H9 (cell line): ENCODE measurements at regions not wholly inside any gene's neighbourhood (a gene's known extent, or its start where the extent isn't known, plus 50 kb on each side); places are given as distances from the start of the nearest gene placed in this dataset.
"Not testable (repeated sequence)": the region's sequence is repeated elsewhere in the genome, so short reads cannot be mapped to it uniquely, and the experiment has no call there.

Source experiments
- DNase-seq: peaks from one replicate; pipeline ENCODE4 v3.0.0-alpha.2; 2017
- H2AFZ ChIP-seq: one replicate; pipeline ENCODE4 v1.6.1; 2013; ENCODE audit warnings: mild to moderate bottlenecking, low read length, control low read depth, moderate library complexity
- H2AK5ac ChIP-seq: 2 replicates; pipeline ENCODE4 v1.6.1; 2013; ENCODE audit warnings: low read length, control low read depth, mixed read lengths; ENCODE audit not compliant: insufficient read length
- H2BK120ac ChIP-seq: one replicate; pipeline ENCODE4 v1.6.1; 2013; ENCODE audit warnings: low read depth, mild to moderate bottlenecking, low read length, control low read depth, inconsistent platforms; ENCODE audit not compliant: poor library complexity, severe bottlenecking
- H2BK12ac ChIP-seq: 2 replicates; pipeline ENCODE4 v1.6.1; 2013; ENCODE audit warnings: low read length, control low read depth, mixed read lengths, low read depth; ENCODE audit not compliant: insufficient read length
- H2BK15ac ChIP-seq: 2 replicates; pipeline ENCODE4 v1.6.1; 2013; ENCODE audit warnings: low read depth, low read length, control low read depth
- H2BK20ac ChIP-seq: one replicate; pipeline ENCODE4 v1.6.1; 2013; ENCODE audit warnings: low read depth, mild to moderate bottlenecking, low read length, control low read depth, inconsistent platforms; ENCODE audit not compliant: poor library complexity, severe bottlenecking
- H2BK5ac ChIP-seq: 2 replicates; pipeline ENCODE4 v1.6.1; 2013; ENCODE audit warnings: low read length, control low read depth, mixed read lengths; ENCODE audit not compliant: insufficient read length
- H3K14ac ChIP-seq: 2 replicates; pipeline ENCODE4 v1.6.1; 2013; ENCODE audit warnings: low read length, control low read depth; ENCODE audit not compliant: insufficient read depth
- H3K18ac ChIP-seq: 2 replicates; pipeline ENCODE4 v1.6.1; 2013; ENCODE audit warnings: low read depth, mild to moderate bottlenecking, mixed read lengths, low read length, control low read depth; ENCODE audit not compliant: insufficient read length
- H3K23ac ChIP-seq: 2 replicates; pipeline ENCODE4 v1.6.1; 2013; ENCODE audit warnings: low read length, control low read depth, mixed read lengths, low read depth; ENCODE audit not compliant: insufficient read length
- H3K23me2 ChIP-seq: 2 replicates; pipeline ENCODE4 v1.6.1; 2013; ENCODE audit warnings: low read depth, mild to moderate bottlenecking, mixed read lengths, low read length, control low read depth; ENCODE audit not compliant: insufficient read length, poor library complexity, severe bottlenecking
- H3K27ac ChIP-seq: 2 replicates; pipeline ENCODE4 v1.5.1; 2013; ENCODE audit warnings: low read length, control low read depth, mixed read lengths, low read depth; ENCODE audit not compliant: insufficient read length
- H3K27me3 ChIP-seq: 2 replicates; pipeline ENCODE4 v1.6.1; 2013; ENCODE audit warnings: low read length, control low read depth, inconsistent platforms; ENCODE audit not compliant: insufficient read depth
- H3K4ac ChIP-seq: 2 replicates; pipeline ENCODE4 v1.6.1; 2013; ENCODE audit warnings: low read depth, mild to moderate bottlenecking, control low read depth, inconsistent platforms, low read length, moderate library complexity
- H3K4me1 ChIP-seq: 2 replicates; pipeline ENCODE4 v1.6.1; 2013; ENCODE audit warnings: low read length, control low read depth, inconsistent platforms; ENCODE audit not compliant: insufficient read depth
- H3K4me2 ChIP-seq: 2 replicates; pipeline ENCODE4 v1.6.1; 2013; ENCODE audit warnings: low read length, control low read depth, mixed read lengths; ENCODE audit not compliant: insufficient read length, insufficient read depth
- H3K56ac ChIP-seq: 2 replicates; pipeline ENCODE4 v1.6.1; 2013; ENCODE audit warnings: low read depth, mild to moderate bottlenecking, mixed read lengths, low read length, control low read depth; ENCODE audit not compliant: insufficient read length
- H3K79me1 ChIP-seq: 2 replicates; pipeline ENCODE4 v1.6.1; 2013; ENCODE audit warnings: low read depth, mild to moderate bottlenecking, moderate library complexity, low read length, control low read depth, inconsistent platforms; ENCODE audit not compliant: insufficient read depth, poor library complexity, severe bottlenecking
- H3K79me2 ChIP-seq: 2 replicates; pipeline ENCODE4 v1.6.1; 2013; ENCODE audit warnings: low read length, control low read depth, inconsistent platforms; ENCODE audit not compliant: insufficient read depth
- H3K9ac ChIP-seq: 2 replicates; pipeline ENCODE4 v1.6.1; 2013; ENCODE audit warnings: low read length, control low read depth, mixed read lengths; ENCODE audit not compliant: insufficient read length; ENCODE audit errors: extremely low read depth
- H3K9me3 ChIP-seq: one replicate; pipeline ENCODE4 v1.6.1; 2013; ENCODE audit warnings: low read depth, low read length, inconsistent platforms; ENCODE audit not compliant: control insufficient read depth
- H3T11ph ChIP-seq: one replicate; pipeline ENCODE4 v1.6.1; 2013; ENCODE audit warnings: mild to moderate bottlenecking, low read length, control low read depth, inconsistent platforms
- H4K20me1 ChIP-seq: one replicate; pipeline ENCODE4 v1.6.1; 2013; ENCODE audit not compliant: control insufficient read depth, insufficient read length, insufficient read depth
- H4K5ac ChIP-seq: 2 replicates; pipeline ENCODE4 v1.6.1; 2013; ENCODE audit warnings: low read depth, mild to moderate bottlenecking, mixed read lengths, low read length, control low read depth; ENCODE audit not compliant: insufficient read length
- H4K8ac ChIP-seq: replicated peaks from 2 replicates; pipeline ENCODE4 v1.6.1; 2013; ENCODE audit warnings: low read length, control low read depth, mixed read lengths, low read depth; ENCODE audit not compliant: insufficient read length
- H4K91ac ChIP-seq: 2 replicates; pipeline ENCODE4 v1.6.1; 2013; ENCODE audit warnings: low read depth, mild to moderate bottlenecking, moderate library complexity, mixed read lengths, low read length, control low read depth; ENCODE audit not compliant: insufficient read length
- H3K27ac Mint-ChIP-seq, 3 experiments: 2 replicates in 2 of 3; 3 replicates in 1 of 3; pipeline ENCODE4 v1.8.0; 2020 to 2021; ENCODE audit warnings: mixed read lengths in 3 of 3, mild to moderate bottlenecking in 1 of 3, moderate library complexity in 1 of 3
- H3K27me3 Mint-ChIP-seq: 2 replicates; pipeline ENCODE4 v1.8.0; 2021; ENCODE audit warnings: low read depth, mild to moderate bottlenecking, moderate library complexity, mixed read lengths
- H3K36me3 Mint-ChIP-seq, 3 experiments: 2 replicates in 2 of 3; 3 replicates in 1 of 3; pipeline ENCODE4 v1.8.0; 2020 to 2021; ENCODE audit warnings: low read depth in 3 of 3, mixed read lengths in 3 of 3; ENCODE audit not compliant: insufficient read depth in 1 of 3
- H3K4me1 Mint-ChIP-seq, 2 experiments: 2 replicates each; pipeline ENCODE4 v1.8.0; 2020; ENCODE audit warnings: mixed read lengths in 2 of 2
- H3K4me3 Mint-ChIP-seq, 2 experiments: 2 replicates in 1 of 2; 3 replicates in 1 of 2; pipeline ENCODE4 v1.8.0; 2020 to 2021; ENCODE audit warnings: mild to moderate bottlenecking in 2 of 2, mixed read lengths in 2 of 2, moderate library complexity in 1 of 2
- H3K9me3 Mint-ChIP-seq, 2 experiments: 2 replicates in 1 of 2; 3 replicates in 1 of 2; pipeline ENCODE4 v1.8.0; 2020; ENCODE audit warnings: mild to moderate bottlenecking in 2 of 2, mixed read lengths in 2 of 2, moderate library complexity in 1 of 2
- WGBS: extraction: QIAGEN DNeasy Blood & Tissue Kit; methylation state at CpG from one replicate; pipeline ENCODE4 v1.1.7; 2013; ENCODE audit warnings: missing lambda C conversion rate, low lambda C conversion rate, mixed read lengths; ENCODE audit not compliant: insufficient read length; ENCODE audit errors: extremely low coverage; 5-methylcytosine and 5-hydroxymethylcytosine counted together
- TF ChIP-seq, protein P1 (sequence below): fragments of 200-600 bp; sonication (generic); conservative IDR thresholded peaks from 3 replicates; pipeline ENCODE4 v1.8.0; 2021; ENCODE audit warnings: antibody characterized with exemption, mild to moderate bottlenecking

DNA sequence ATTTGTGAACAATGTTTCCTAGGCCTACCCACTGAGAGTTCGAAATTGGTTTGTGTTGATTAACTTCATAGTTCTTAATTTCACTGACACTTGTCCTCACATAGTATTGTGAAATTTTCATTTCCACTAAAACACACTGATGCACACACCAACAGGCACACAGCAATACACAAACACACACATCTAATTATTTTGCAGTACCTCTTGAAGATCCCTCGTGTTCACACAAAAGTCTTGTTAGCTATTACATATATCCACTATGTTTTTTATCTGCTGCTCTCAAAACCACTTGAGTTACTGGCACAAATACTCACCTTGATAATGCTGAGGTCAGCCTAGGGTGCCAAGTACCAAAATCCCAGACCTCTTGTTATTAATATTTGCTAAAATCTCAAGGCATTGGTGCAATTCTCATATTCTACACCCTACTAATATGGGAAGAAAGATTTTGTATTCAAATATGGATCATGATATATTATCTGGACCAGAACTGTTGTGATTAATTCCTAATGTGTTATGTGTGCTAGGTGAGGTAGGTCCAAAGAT, 767.4 kb upstream of the CDH10 start:
- Histone ChIP-seq H3K27me3 (no peaks in the 10 kb centered on the region), H2BK120ac (no peak overlapping the region), H3K4ac (no peak overlapping the region), H3K27ac (no peak overlapping the region), H3K4me2 (no peak overlapping the region), H3K79me2 (no peaks in the 10 kb centered on the region), H2BK15ac (no peak overlapping the region), H2BK20ac (no peak overlapping the region), H2AFZ (no peak overlapping the region), H3K23me2 (no peaks in the 10 kb centered on the region), H3K4me1 (no peaks in the 10 kb centered on the region), H3K56ac (no peak overlapping the region), H4K8ac (no peak overlapping the region), H4K5ac (no peak overlapping the region), H3K79me1 (no peaks in the 10 kb centered on the region), H3K18ac (no peak overlapping the region), H3K23ac (no peak overlapping the region), H2BK12ac (no peak overlapping the region), H2BK5ac (no peak overlapping the region), H3K14ac (no peak overlapping the region), H3T11ph (no peak overlapping the region), H4K91ac (no peak overlapping the region), H2AK5ac (no peak overlapping the region), H4K20me1 (no peaks in the 10 kb centered on the region), H3K9me3 (no peaks in the 10 kb centered on the region), H3K9ac (no peak overlapping the region)
- Mint-ChIP-seq H3K27me3 (no peaks in the 10 kb centered on the region; the same call in 1 of the 2 replicates), H3K4me3 (no peak overlapping the region), H3K9me3 (peaks cover 8 to 14% of the 10 kb centered on the region in 2 experiments), H3K4me1 (peaks cover 0 to 1% of the 10 kb centered on the region in 2 experiments; a peak in 1 of 4 replicates), H3K27ac (peak overlapping the region in 1 of 3 experiments; percentile 39; a peak in 1 of 7 replicates), H3K36me3 (peaks cover 49 to 68% (median 56%) of the 10 kb centered on the region in 3 experiments)
- WGBS, result no CpG with 5 or more reads among the region's 2 CpGs
- DNase-seq, result no peak
- TF ChIP-seq, protein P1, sequence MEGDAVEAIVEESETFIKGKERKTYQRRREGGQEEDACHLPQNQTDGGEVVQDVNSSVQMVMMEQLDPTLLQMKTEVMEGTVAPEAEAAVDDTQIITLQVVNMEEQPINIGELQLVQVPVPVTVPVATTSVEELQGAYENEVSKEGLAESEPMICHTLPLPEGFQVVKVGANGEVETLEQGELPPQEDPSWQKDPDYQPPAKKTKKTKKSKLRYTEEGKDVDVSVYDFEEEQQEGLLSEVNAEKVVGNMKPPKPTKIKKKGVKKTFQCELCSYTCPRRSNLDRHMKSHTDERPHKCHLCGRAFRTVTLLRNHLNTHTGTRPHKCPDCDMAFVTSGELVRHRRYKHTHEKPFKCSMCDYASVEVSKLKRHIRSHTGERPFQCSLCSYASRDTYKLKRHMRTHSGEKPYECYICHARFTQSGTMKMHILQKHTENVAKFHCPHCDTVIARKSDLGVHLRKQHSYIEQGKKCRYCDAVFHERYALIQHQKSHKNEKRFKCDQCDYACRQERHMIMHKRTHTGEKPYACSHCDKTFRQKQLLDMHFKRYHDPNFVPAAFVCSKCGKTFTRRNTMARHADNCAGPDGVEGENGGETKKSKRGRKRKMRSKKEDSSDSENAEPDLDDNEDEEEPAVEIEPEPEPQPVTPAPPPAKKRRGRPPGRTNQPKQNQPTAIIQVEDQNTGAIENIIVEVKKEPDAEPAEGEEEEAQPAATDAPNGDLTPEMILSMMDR, result no peak

DNA sequence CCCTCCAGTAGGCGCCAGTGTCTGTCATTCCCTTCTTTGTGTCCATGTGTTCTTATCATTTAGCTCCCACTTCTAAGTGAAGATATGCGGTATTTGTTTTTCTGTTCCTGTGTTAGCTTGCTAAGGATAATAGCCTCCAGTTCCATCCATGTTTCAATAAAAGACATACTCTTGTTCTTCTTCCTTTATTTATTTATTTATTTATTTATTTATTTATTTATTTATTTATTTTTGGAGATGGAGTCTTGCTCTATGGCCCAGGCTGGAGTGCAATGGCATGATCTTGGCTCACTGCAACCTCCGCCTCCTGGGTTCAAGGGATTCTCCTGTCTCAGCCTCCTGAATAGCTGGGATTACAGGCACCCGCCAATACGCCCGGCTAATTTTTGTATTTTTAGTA, 762.6 kb upstream of the CDH10 start:
- no CpG with 5 or more reads among the region's 6 CpGs for WGBS
- H3K4me1 Mint-ChIP-seq, H2BK12ac ChIP-seq: not testable (repeated sequence)

More for the DNA sequence above, 762.6 kb upstream of the CDH10 start:
- not testable (repeated sequence) for H2BK15ac ChIP-seq, H3K27ac ChIP-seq, H2AFZ ChIP-seq, H3K23ac ChIP-seq, H3K4ac ChIP-seq, H2BK120ac ChIP-seq, H4K5ac ChIP-seq, H3K79me1 ChIP-seq, H2AK5ac ChIP-seq, H4K8ac ChIP-seq, H4K91ac ChIP-seq, H2BK20ac ChIP-seq, H3K4me2 ChIP-seq, H3K79me2 ChIP-seq, H3K56ac ChIP-seq, H3K23me2 ChIP-seq, DNase-seq, H3K4me3 Mint-ChIP-seq, H4K20me1 ChIP-seq, H3K9ac ChIP-seq, H2BK5ac ChIP-seq, H3K27me3 Mint-ChIP-seq, H3K4me1 ChIP-seq, H3K9me3 ChIP-seq, H3T11ph ChIP-seq, H3K27me3 ChIP-seq, H3K18ac ChIP-seq, H3K14ac ChIP-seq
- Mint-ChIP-seq H3K9me3 (peaks cover 17 to 29% of the 10 kb centered on the region in 2 experiments), H3K36me3 (peaks cover 63 to 66% (median 64%) of the 10 kb centered on the region in 3 experiments), H3K27ac (peak overlapping the region in 2 of 3 experiments; percentile 66 to 78; a peak in 2 of 7 replicates)
